Loucy (cell line): ENCODE measurements at regions not wholly inside any gene's neighbourhood (a gene's known extent, or its start where the extent isn't known, plus 50 kb on each side); places are given as distances from the start of the nearest gene placed in this dataset.
A peak's percentile ranks its signal among the peaks of the same experiment; 100 is the strongest.

Source experiments
- H2AFZ ChIP-seq: fragments of 200-600 bp; sonication (generic); 2 replicates; pipeline ENCODE4 v1.6.0; 2016; ENCODE audit warnings: antibody characterized with exemption, mild to moderate bottlenecking, low read length, moderate library complexity
- H3F3A ChIP-seq: fragments of 200-600 bp; 2 replicates; pipeline ENCODE4 v1.6.0; 2016; ENCODE audit warnings: antibody characterized with exemption, low read depth, mild to moderate bottlenecking
- H3K27me3 ChIP-seq: fragments of 200-600 bp; sonication (generic); 2 replicates; pipeline ENCODE4 v1.6.1; 2014; ENCODE audit warnings: low read length, mild to moderate bottlenecking; ENCODE audit not compliant: insufficient read depth, poor library complexity, severe bottlenecking
- H3K36me3 ChIP-seq: fragments of 200-600 bp; sonication (generic); 2 replicates; pipeline ENCODE4 v1.6.1; 2016; ENCODE audit warnings: low read length; ENCODE audit not compliant: insufficient read depth
- H3K4me1 ChIP-seq: fragments of 200-600 bp; sonication (generic); 2 replicates; pipeline ENCODE4 v1.5.1; 2014; ENCODE audit warnings: low read length, mild to moderate bottlenecking; ENCODE audit not compliant: insufficient read depth, poor library complexity, severe bottlenecking
- H3K4me2 ChIP-seq: fragments of 200-600 bp; sonication (generic); 2 replicates; pipeline ENCODE4 v1.6.0; 2014; ENCODE audit warnings: antibody characterized with exemption, low read length, low read depth, mild to moderate bottlenecking; ENCODE audit not compliant: poor library complexity, severe bottlenecking
- H3K4me3 ChIP-seq: fragments of 200-600 bp; sonication (generic); 2 replicates; pipeline ENCODE4 v1.5.1; 2014; ENCODE audit warnings: low read length, mild to moderate bottlenecking, mixed read lengths; ENCODE audit not compliant: poor library complexity, severe bottlenecking
- H3K79me2 ChIP-seq: fragments of 200-600 bp; sonication (generic); 2 replicates; pipeline ENCODE4 v1.6.1; 2014; ENCODE audit warnings: low read length; ENCODE audit not compliant: insufficient read depth
- H3K9ac ChIP-seq: fragments of 200-600 bp; sonication (generic); 2 replicates; pipeline ENCODE4 v1.6.0; 2014; ENCODE audit warnings: mild to moderate bottlenecking, low read depth, low read length, moderate library complexity; ENCODE audit not compliant: poor library complexity, severe bottlenecking
- H3K9me2 ChIP-seq: fragments of 200-600 bp; sonication (generic); replicated peaks from 2 replicates; pipeline ENCODE4 v1.6.1; 2016; ENCODE audit warnings: low read depth, low read length, mixed read lengths
- H3K9me3 ChIP-seq: fragments of 200-600 bp; sonication (generic); 2 replicates; pipeline ENCODE4 v1.6.1; 2014; ENCODE audit warnings: mild to moderate bottlenecking, antibody characterized with exemption, low read length, low read depth; ENCODE audit not compliant: insufficient read depth
- H4K20me1 ChIP-seq: fragments of 200-600 bp; sonication (generic); 2 replicates; pipeline ENCODE4 v1.6.0; 2014; ENCODE audit warnings: antibody characterized with exemption, low read length, mild to moderate bottlenecking; ENCODE audit not compliant: insufficient read depth, poor library complexity, severe bottlenecking
- EZH2phosphoT487 ChIP-seq: fragments of 200-600 bp; IDR thresholded peaks from 2 replicates; pipeline ENCODE4 v1.6.1; 2018; ENCODE audit warnings: antibody characterized with exemption, mild to moderate bottlenecking, moderate library complexity, borderline replicate concordance
- TF ChIP-seq, protein P1 (sequence below): fragments of 200-600 bp; sonication (generic); conservative IDR thresholded peaks from 2 replicates; pipeline ENCODE4 v1.5.1; 2014; ENCODE audit warnings: mild to moderate bottlenecking, antibody characterized with exemption, low read length

- H4K20me1 ChIP-seq, result no peaks in the 10 kb centered on the region
- no peaks in the 10 kb centered on the region for H3K36me3 ChIP-seq
- TF ChIP-seq, protein P1, sequence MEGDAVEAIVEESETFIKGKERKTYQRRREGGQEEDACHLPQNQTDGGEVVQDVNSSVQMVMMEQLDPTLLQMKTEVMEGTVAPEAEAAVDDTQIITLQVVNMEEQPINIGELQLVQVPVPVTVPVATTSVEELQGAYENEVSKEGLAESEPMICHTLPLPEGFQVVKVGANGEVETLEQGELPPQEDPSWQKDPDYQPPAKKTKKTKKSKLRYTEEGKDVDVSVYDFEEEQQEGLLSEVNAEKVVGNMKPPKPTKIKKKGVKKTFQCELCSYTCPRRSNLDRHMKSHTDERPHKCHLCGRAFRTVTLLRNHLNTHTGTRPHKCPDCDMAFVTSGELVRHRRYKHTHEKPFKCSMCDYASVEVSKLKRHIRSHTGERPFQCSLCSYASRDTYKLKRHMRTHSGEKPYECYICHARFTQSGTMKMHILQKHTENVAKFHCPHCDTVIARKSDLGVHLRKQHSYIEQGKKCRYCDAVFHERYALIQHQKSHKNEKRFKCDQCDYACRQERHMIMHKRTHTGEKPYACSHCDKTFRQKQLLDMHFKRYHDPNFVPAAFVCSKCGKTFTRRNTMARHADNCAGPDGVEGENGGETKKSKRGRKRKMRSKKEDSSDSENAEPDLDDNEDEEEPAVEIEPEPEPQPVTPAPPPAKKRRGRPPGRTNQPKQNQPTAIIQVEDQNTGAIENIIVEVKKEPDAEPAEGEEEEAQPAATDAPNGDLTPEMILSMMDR, result no peak
- TF ChIP-seq EZH2phosphoT487, result no peak
- H3K9me2 ChIP-seq, result no peaks in the 10 kb centered on the region
- H3K79me2 ChIP-seq, result no peaks in the 10 kb centered on the region
- H3K4me1 ChIP-seq, result peaks cover 30% of the 10 kb centered on the region
- H2AFZ ChIP-seq, result no peak overlapping the region
- no peaks in the 10 kb centered on the region for H3K27me3 ChIP-seq
- no peaks in the 10 kb centered on the region for H3K9me3 ChIP-seq
- H3K4me3 ChIP-seq, result no peak overlapping the region
- no peaks in the 10 kb centered on the region for H3F3A ChIP-seq
- no peak overlapping the region for H3K4me2 ChIP-seq
- no peak overlapping the region for H3K9ac ChIP-seq
These were observed 399.8 kb upstream of the MEF2C start for GRCh38 chr5:89282554-89283510.

DNA sequence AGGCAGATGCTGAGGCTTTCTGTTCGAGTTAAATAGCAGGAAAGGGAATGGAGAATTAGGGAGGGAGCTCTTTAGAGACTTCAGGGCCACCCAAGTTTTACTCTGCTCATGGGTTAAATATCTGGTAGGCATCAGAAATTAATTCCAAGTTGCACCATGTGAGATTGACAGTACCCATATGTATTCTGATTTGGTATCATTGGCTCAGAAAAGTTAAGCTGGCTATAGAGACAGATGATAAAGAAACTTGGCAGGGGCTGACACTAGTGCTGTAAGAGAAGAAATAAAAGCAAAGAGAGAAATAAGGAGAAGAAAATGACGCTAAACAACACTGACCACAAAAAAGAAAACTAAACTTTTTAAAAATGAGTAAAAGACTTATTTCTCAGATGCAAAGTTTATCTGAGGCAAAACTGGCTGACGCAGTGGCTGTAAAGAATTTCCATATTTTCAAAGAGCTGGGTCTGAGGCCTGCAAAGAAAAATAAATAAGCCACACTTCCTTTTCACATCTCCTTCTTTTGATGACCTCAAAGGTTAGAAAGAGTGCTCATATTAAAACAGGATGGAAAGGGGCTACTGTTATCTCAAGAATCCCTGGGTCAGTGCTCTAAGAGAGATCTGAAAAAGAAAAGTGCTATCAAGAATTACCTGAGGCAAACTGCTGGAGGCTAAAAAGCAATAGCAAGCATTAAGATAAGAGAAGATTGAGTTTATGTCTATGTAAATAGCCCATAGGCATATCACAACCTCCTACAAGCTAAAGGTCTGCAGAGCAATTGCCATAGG is 399.0 kb upstream of the MEF2C start:
- Histone ChIP-seq H3K9ac (no peak overlapping the region), H3K4me2 (no peak overlapping the region), H4K20me1 (no peaks in the 10 kb centered on the region), H3K9me3 (no peaks in the 10 kb centered on the region), H3K27me3 (no peaks in the 10 kb centered on the region), H3K9me2 (no peaks in the 10 kb centered on the region), H3K79me2 (no peaks in the 10 kb centered on the region), H3K4me1 (peaks cover 30% of the 10 kb centered on the region), H2AFZ (0 out of 2 replicates have a peak overlapping the region, but pooled peaks have one; percentile 27), H3F3A (no peaks in the 10 kb centered on the region), H3K36me3 (no peaks in the 10 kb centered on the region), H3K4me3 (no peak overlapping the region)
- TF ChIP-seq, protein P1, result no peak
- TF ChIP-seq EZH2phosphoT487, result no peak

- Histone ChIP-seq H3F3A (no peaks in the 10 kb centered on the region), H2AFZ (no peak overlapping the region), H3K79me2 (no peaks in the 10 kb centered on the region), H3K4me2 (no peak overlapping the region), H3K9me2 (no peaks in the 10 kb centered on the region), H3K4me3 (no peak overlapping the region), H3K27me3 (no peaks in the 10 kb centered on the region), H3K36me3 (no peaks in the 10 kb centered on the region), H4K20me1 (no peaks in the 10 kb centered on the region), H3K9ac (no peak overlapping the region), H3K9me3 (no peaks in the 10 kb centered on the region), H3K4me1 (peaks cover 30% of the 10 kb centered on the region)
- TF ChIP-seq, protein P1, result no peak
- TF ChIP-seq EZH2phosphoT487, result no peak
These were observed 398.2 kb upstream of the MEF2C start for GRCh38 chr5:89281211-89281610.
